Vagina (tissue), 2 donors: ENCODE measurements at regions not wholly inside any gene's neighbourhood (a gene's known extent, or its start where the extent isn't known, plus 50 kb on each side); places are given as distances from the start of the nearest gene placed in this dataset.

ENCODE experiments used
- DNase-seq, 2 donors: peaks; one replicate each; pipeline ENCODE4 v3.0.0-alpha.2; 2017; ENCODE audit errors: extremely low spot score in 2 of 2
- H3K27ac ChIP-seq: fragments of 200-600 bp; sonication (generic); one replicate; pipeline ENCODE4 v1.5.1; 2019
- H3K27me3 ChIP-seq: fragments of 200-600 bp; sonication (generic); one replicate; pipeline ENCODE4 v1.5.1; 2019
- H3K36me3 ChIP-seq, 2 donors: fragments of 200-600 bp; sonication (generic); one replicate each; pipeline ENCODE4 v1.5.1; 2017 to 2019
- H3K4me1 ChIP-seq: fragments of 200-600 bp; sonication (generic); one replicate; pipeline ENCODE4 v1.5.1; 2019
- H3K4me3 ChIP-seq, 2 donors: fragments of 200-600 bp; sonication (generic); 1 replicate in 1 of 2; 2 replicates in 1 of 2; pipeline ENCODE4 v1.5.1; 2016 to 2019
- H3K9me3 ChIP-seq: fragments of 200-600 bp; sonication (generic); one replicate; pipeline ENCODE4 v1.5.1; 2019
- CTCF ChIP-seq, 3 experiments: fragments of 450-650 bp in 2 of 3; fragments of 200-600 bp in 1 of 3; sonication (generic) in 1 of 3; IDR thresholded peaks; one replicate each; pipeline ENCODE4 v1.5.1; 2017 to 2019; ENCODE audit warnings: antibody characterized with exemption in 3 of 3, mild to moderate bottlenecking in 2 of 3, moderate library complexity in 2 of 3
- POLR2A ChIP-seq, 2 donors: fragments of 450-650 bp; IDR thresholded peaks; one replicate each; pipeline ENCODE4 v1.6.1; 2017; ENCODE audit warnings: antibody characterized with exemption in 2 of 2, mild to moderate bottlenecking in 2 of 2, moderate library complexity in 2 of 2
- POLR2AphosphoS5 ChIP-seq, 2 donors: sonication (generic); formaldehyde crosslinking; IDR thresholded peaks; one replicate each; pipeline ENCODE4 v1.9.0; 2017; ENCODE audit warnings: antibody characterized with exemption in 2 of 2, mild to moderate bottlenecking in 2 of 2, low read depth in 1 of 2; ENCODE audit not compliant: insufficient read depth in 1 of 2
- intact Hi-C: fragments of 100-400 bp; cut with DNase I; formaldehyde crosslinking; loops from one replicate; pipeline ENCODE4 v1.15.1; 2023

GRCh38 chr9:118473521-118473920, 769.3 kb downstream of the TLR4 start:
- no peaks in the 10 kb centered on the region for H3K27me3 ChIP-seq
- no peak for DNase-seq
- intact Hi-C loops, result no loop called here
- no peaks in the 10 kb centered on the region for H3K9me3 ChIP-seq
- no peaks in the 10 kb centered on the region for H3K36me3 ChIP-seq
- no peak for TF ChIP-seq POLR2AphosphoS5 (IDR thresholded peaks at IDR 0.05; ENCODE audit: insufficient read depth in 1 of 2, low read depth in 1 of 2)
- no peak for TF ChIP-seq POLR2A (IDR thresholded peaks at IDR 0.05)
- no peak for TF ChIP-seq CTCF (IDR thresholded peaks at IDR 0.05)
- H3K4me1 ChIP-seq, result no peaks in the 10 kb centered on the region
- no peak overlapping the region for H3K4me3 ChIP-seq
- no peak overlapping the region for H3K27ac ChIP-seq

GRCh38 chr9:118478752-118479151, 774.5 kb downstream of the TLR4 start:
- Histone ChIP-seq H3K36me3 (no peaks in the 10 kb centered on the region), H3K9me3 (no peaks in the 10 kb centered on the region), H3K4me3 (no peak overlapping the region), H3K27me3 (no peaks in the 10 kb centered on the region), H3K4me1 (no peaks in the 10 kb centered on the region), H3K27ac (no peak overlapping the region)
- intact Hi-C loops, result no loop called here
- DNase-seq, result no peak
- no peak for TF ChIP-seq POLR2A (IDR thresholded peaks at IDR 0.05)
- no peak for TF ChIP-seq CTCF (IDR thresholded peaks at IDR 0.05)
- TF ChIP-seq POLR2AphosphoS5 (IDR thresholded peaks at IDR 0.05; ENCODE audit: insufficient read depth in 1 of 2, low read depth in 1 of 2), result no peak

GRCh38 chr9:118482306-118482705, 778.1 kb downstream of the TLR4 start:
- intact Hi-C loops, result no loop called here
- Histone ChIP-seq H3K27ac (no peak overlapping the region), H3K36me3 (no peaks in the 10 kb centered on the region), H3K4me3 (no peak overlapping the region), H3K4me1 (no peaks in the 10 kb centered on the region), H3K27me3 (no peaks in the 10 kb centered on the region), H3K9me3 (no peaks in the 10 kb centered on the region)
- no peak for TF ChIP-seq POLR2AphosphoS5 (IDR thresholded peaks at IDR 0.05; ENCODE audit: insufficient read depth in 1 of 2, low read depth in 1 of 2)
- no peak for TF ChIP-seq CTCF (IDR thresholded peaks at IDR 0.05)
- TF ChIP-seq POLR2A (IDR thresholded peaks at IDR 0.05), result no peak
- DNase-seq, result no peak

- no peak for DNase-seq
- no peaks in the 10 kb centered on the region for H3K27me3 ChIP-seq
- intact Hi-C loops, result no loop called here
- H3K4me3 ChIP-seq, result no peak overlapping the region
- no peak overlapping the region for H3K27ac ChIP-seq
- TF ChIP-seq POLR2A (IDR thresholded peaks at IDR 0.05) (no peak), POLR2AphosphoS5 (IDR thresholded peaks at IDR 0.05; ENCODE audit: insufficient read depth in 1 of 2, low read depth in 1 of 2) (no peak), CTCF (IDR thresholded peaks at IDR 0.05) (no peak)
- H3K36me3 ChIP-seq, result no peaks in the 10 kb centered on the region
- no peaks in the 10 kb centered on the region for H3K9me3 ChIP-seq
- no peaks in the 10 kb centered on the region for H3K4me1 ChIP-seq
These were observed 779.5 kb downstream of the TLR4 start for GRCh38 chr9:118483677-118484076.

- Histone ChIP-seq H3K4me1 (no peaks in the 10 kb centered on the region), H3K4me3 (no peak overlapping the region), H3K27ac (no peak overlapping the region), H3K27me3 (no peaks in the 10 kb centered on the region), H3K9me3 (no peaks in the 10 kb centered on the region), H3K36me3 (no peaks in the 10 kb centered on the region)
- DNase-seq, result no peak
- no peak for TF ChIP-seq CTCF (IDR thresholded peaks at IDR 0.05)
- TF ChIP-seq POLR2A (IDR thresholded peaks at IDR 0.05), result no peak
- TF ChIP-seq POLR2AphosphoS5 (IDR thresholded peaks at IDR 0.05; ENCODE audit: insufficient read depth in 1 of 2, low read depth in 1 of 2), result no peak
- intact Hi-C loops, result no loop called here
These were observed 799.0 kb downstream of the TLR4 start for GRCh38 chr9:118503236-118503635.
